PC-3 (cell line): ENCODE measurements at regions not wholly inside any gene's neighbourhood (a gene's known extent, or its start where the extent isn't known, plus 50 kb on each side); places are given as distances from the start of the nearest gene placed in this dataset.

Experiments
- ATAC-seq: fragments of 200-7000 bp; cut with Tn5 transposase; 2 replicates; pipeline ENCODE4 v1.9.1; 2020; ENCODE audit warnings: mild to moderate bottlenecking, moderate library complexity
- BruUV-seq: library from RNA; stranded (reverse); fragments of 400-500 nt; replicated peaks from 2 replicates; lab custom pipeline; 2021; lab: Mats Ljungman, UMichigan
- CTCF ChIA-PET: fragments of 300-600 bp; sonication (Branson Sonifier 250); formaldehyde crosslinking; loops from one replicate; lab custom pipeline; 2022; ENCODE audit warnings: antibody characterized with exemption; lab: Charles Lee
- POLR2A ChIA-PET: fragments of 300-600 bp; sonication (Branson Sonifier 250); formaldehyde crosslinking; loops from one replicate; lab custom pipeline; 2022; ENCODE audit warnings: antibody characterized with exemption; ENCODE audit not compliant: unreplicated experiment; lab: Charles Lee
- DNase-seq: peaks from one replicate; pipeline ENCODE4 v3.0.0-alpha.2; 2015
- H2AFZ ChIP-seq: fragments of 300-600 bp; sonication (generic); 2 replicates; pipeline ENCODE4 v1.6.0; 2016; ENCODE audit warnings: antibody characterized with exemption, low read length
- H3F3A ChIP-seq: fragments of 300-600 bp; sonication (generic); one replicate; pipeline ENCODE4 v1.6.0; 2017; ENCODE audit warnings: antibody characterized with exemption, low read length, control low read depth, mild to moderate bottlenecking; ENCODE audit not compliant: unreplicated experiment
- H3K27ac ChIP-seq: fragments of 300-600 bp; sonication (generic); 2 replicates; pipeline ENCODE4 v1.5.1; 2016; ENCODE audit warnings: mild to moderate bottlenecking, low read length
- H3K27me3 ChIP-seq: fragments of 300-600 bp; sonication (generic); 2 replicates; pipeline ENCODE4 v1.6.1; 2016; ENCODE audit warnings: low read length, mixed read lengths
- H3K36me3 ChIP-seq: fragments of 300-600 bp; sonication (generic); 2 replicates; pipeline ENCODE4 v1.6.1; 2016; ENCODE audit warnings: low read depth, mixed run types, low read length, mixed read lengths
- H3K4me1 ChIP-seq: fragments of 300-600 bp; sonication (generic); 2 replicates; pipeline ENCODE4 v1.5.1; 2016; ENCODE audit warnings: low read length; ENCODE audit not compliant: insufficient read depth
- H3K4me2 ChIP-seq: fragments of 300-600 bp; sonication (generic); 2 replicates; pipeline ENCODE4 v1.6.0; 2016; ENCODE audit warnings: low read length
- H3K4me3 ChIP-seq: fragments of 300-600 bp; sonication (generic); 2 replicates; pipeline ENCODE4 v1.5.1; 2016; ENCODE audit warnings: mild to moderate bottlenecking, low read length, mixed read lengths
- H3K79me2 ChIP-seq: fragments of 300-600 bp; sonication (generic); 2 replicates; pipeline ENCODE4 v1.6.1; 2017; ENCODE audit warnings: low read length, mixed read lengths
- H3K9ac ChIP-seq: fragments of 300-600 bp; sonication (generic); 2 replicates; pipeline ENCODE4 v1.6.0; 2016; ENCODE audit warnings: mild to moderate bottlenecking, low read length
- H3K9me2 ChIP-seq: fragments of 300-600 bp; sonication (generic); replicated peaks from 2 replicates; pipeline ENCODE4 v1.6.1; 2016; ENCODE audit warnings: mixed run types, low read length, mixed read lengths
- H3K9me3 ChIP-seq: fragments of 300-600 bp; sonication (generic); 2 replicates; pipeline ENCODE4 v1.6.1; 2016; ENCODE audit warnings: low read length, mixed read lengths
- H4K20me1 ChIP-seq: fragments of 300-600 bp; sonication (generic); 2 replicates; pipeline ENCODE4 v1.6.1; 2016; ENCODE audit warnings: low read length, mixed read lengths
- CTCF ChIP-seq: fragments of 300-600 bp; sonication (generic); conservative IDR thresholded peaks from 2 replicates; pipeline ENCODE4 v1.5.1; 2017; ENCODE audit warnings: antibody characterized with exemption, low read depth, mild to moderate bottlenecking, low read length
- EZH2 ChIP-seq: fragments of 300-600 bp; sonication (generic); IDR thresholded peaks from one replicate; pipeline ENCODE4 v1.6.1; 2017; ENCODE audit warnings: antibody characterized with exemption, mild to moderate bottlenecking, low read length; ENCODE audit not compliant: unreplicated experiment
- EZH2phosphoT487 ChIP-seq: fragments of 300-600 bp; sonication (generic); IDR thresholded peaks from 2 replicates; pipeline ENCODE4 v1.6.1; 2018; ENCODE audit warnings: mild to moderate bottlenecking, antibody characterized with exemption, low read length, borderline replicate concordance
- intact Hi-C: fragments of 100-400 bp; cut with micrococcal nuclease; formaldehyde crosslinking; loops from 2 replicates; pipeline ENCODE4 v1.9.0; 2023

GRCh38 chr21:41624674-41625310 lies 116.8 kb upstream of the TMPRSS2 start:
- Histone ChIP-seq H3K9me3 (no peaks in the 10 kb centered on the region), H2AFZ (no peak overlapping the region), H3K27me3 (no peaks in the 10 kb centered on the region), H3K27ac (no peak overlapping the region), H3K36me3 (no peaks in the 10 kb centered on the region), H3K4me3 (no peak overlapping the region), H3K4me1 (peaks cover 26% of the 10 kb centered on the region), H3K79me2 (no peaks in the 10 kb centered on the region), H3K9ac (no peak overlapping the region), H3K4me2 (no peak overlapping the region), H3K9me2 (no peaks in the 10 kb centered on the region), H4K20me1 (no peaks in the 10 kb centered on the region), H3F3A (peaks cover 2% of the 10 kb centered on the region)
- no peak for ATAC-seq
- CTCF ChIA-PET: no interaction called here
- TF ChIP-seq EZH2phosphoT487 (no peak), EZH2 (no peak), CTCF (no peak)
- no peak for DNase-seq
- intact Hi-C loops: no loop called here
- no TSS peak for BruUV-seq
- POLR2A ChIA-PET: no interaction called here

- ChIA-PET POLR2A (no interaction called here), CTCF (no interaction called here)
- Histone ChIP-seq H3K9ac (no peak overlapping the region), H3K36me3 (no peaks in the 10 kb centered on the region), H3K9me3 (no peaks in the 10 kb centered on the region), H3K4me2 (no peak overlapping the region), H2AFZ (no peak overlapping the region), H3K79me2 (no peaks in the 10 kb centered on the region), H3K9me2 (no peaks in the 10 kb centered on the region), H3F3A (no peaks in the 10 kb centered on the region), H3K4me3 (no peak overlapping the region), H3K27me3 (no peaks in the 10 kb centered on the region), H3K4me1 (peaks cover 23% of the 10 kb centered on the region), H3K27ac (no peak overlapping the region), H4K20me1 (no peaks in the 10 kb centered on the region)
- BruUV-seq: no TSS peak
- intact Hi-C loops: no loop called here
- no peak for ATAC-seq
- no peak for TF ChIP-seq EZH2
- no peak for TF ChIP-seq CTCF
- TF ChIP-seq EZH2phosphoT487: no peak
- no peak for DNase-seq
Observed at GRCh38 chr21:41623945-41624344, 116.0 kb upstream of the TMPRSS2 start.

GRCh38 chr21:41622831-41623548 lies 115.0 kb upstream of the TMPRSS2 start:
- H3K27me3 ChIP-seq: no peaks in the 10 kb centered on the region
- H3K79me2 ChIP-seq: no peaks in the 10 kb centered on the region
- peak overlapping the region; percentile 24 for H2AFZ ChIP-seq
- TF ChIP-seq CTCF (no peak), EZH2 (no peak), EZH2phosphoT487 (no peak)
- H3K9me3 ChIP-seq: no peaks in the 10 kb centered on the region
- BruUV-seq: no TSS peak
- peak overlapping the region; percentile 27; the same call in 1 of the 2 replicates for H3K9ac ChIP-seq
- peaks cover 17% of the 10 kb centered on the region for H3K4me1 ChIP-seq
- H4K20me1 ChIP-seq: no peaks in the 10 kb centered on the region
- peak; percentile 51 for DNase-seq
- ATAC-seq: peak; percentile 68
- H3K27ac ChIP-seq: peak overlapping the region; percentile 49
- POLR2A ChIA-PET: interaction anchor here (0.6 kb wide), 2 partner anchors 19 to 139 kb away, joined by 4 to 5 read pairs; no protein-coding TSS in a partner anchor
- H3K4me3 ChIP-seq: no peak overlapping the region
- H3K4me2 ChIP-seq: no peak overlapping the region
- H3K9me2 ChIP-seq: no peaks in the 10 kb centered on the region
- no peaks in the 10 kb centered on the region for H3F3A ChIP-seq
- CTCF ChIA-PET: no interaction called here
- no peaks in the 10 kb centered on the region for H3K36me3 ChIP-seq
- intact Hi-C loops: no loop called here
